SKM-1 (cell line): ENCODE measurements at regions not wholly inside any gene's neighbourhood (a gene's known extent, or its start where the extent isn't known, plus 50 kb on each side); places are given as distances from the start of the nearest gene placed in this dataset.
"Not testable (repeated sequence)": the region's sequence is repeated elsewhere in the genome, so short reads cannot be mapped to it uniquely, and the experiment has no call there.

Experiments
- DNase-seq: peaks from one replicate; lab custom pipeline; 2025; ENCODE audit not compliant: unreplicated experiment; lab: John Stamatoyannopoulos, UW

- DNase-seq: no peak
Observed at GRCh38 chr9:15047028-15047551, 136.9 kb upstream of the FREM1 start.

- no peak for DNase-seq
Observed at GRCh38 chr9:15033316-15033715, 123.1 kb upstream of the FREM1 start.

- DNase-seq: no peak
Observed at GRCh38 chr9:15032860-15033259, 122.6 kb upstream of the FREM1 start.

GRCh38 chr9:15021146-15021545, 110.9 kb upstream of the FREM1 start:
- DNase-seq: no peak

- no peak for DNase-seq
Observed at GRCh38 chr9:15018096-15018637, 107.9 kb upstream of the FREM1 start.

GRCh38 chr9:15010581-15010980, 100.4 kb upstream of the FREM1 start:
- no peak for DNase-seq

GRCh38 chr9:15007698-15008097, 97.5 kb upstream of the FREM1 start:
- no peak for DNase-seq

GRCh38 chr9:14994738-14995137, 84.5 kb upstream of the FREM1 start:
- no peak for DNase-seq

GRCh38 chr9:14993901-14994554, 83.8 kb upstream of the FREM1 start:
- DNase-seq: no peak

- peak; percentile 25 for DNase-seq
Observed at GRCh38 chr9:14993061-14993800, 83.0 kb upstream of the FREM1 start.

- no peak for DNase-seq
Observed at GRCh38 chr9:14992516-14992915, 82.3 kb upstream of the FREM1 start.

GRCh38 chr9:14992081-14992480, 81.9 kb upstream of the FREM1 start:
- DNase-seq: peak; percentile 21

- DNase-seq: not testable (repeated sequence)
Observed at GRCh38 chr9:14990647-14991046, 80.4 kb upstream of the FREM1 start.

- no peak for DNase-seq
Observed at GRCh38 chr9:14989811-14990210, 79.6 kb upstream of the FREM1 start.

GRCh38 chr9:14989336-14989735, 79.1 kb upstream of the FREM1 start:
- not testable (repeated sequence) for DNase-seq

GRCh38 chr9:14987858-14988257, 77.6 kb upstream of the FREM1 start:
- DNase-seq: no peak

GRCh38 chr9:14985419-14985818, 75.2 kb upstream of the FREM1 start:
- DNase-seq: no peak

GRCh38 chr9:14983599-14983998, 73.4 kb upstream of the FREM1 start:
- DNase-seq: no peak

- DNase-seq: no peak
Observed at GRCh38 chr9:14981291-14981950, 71.2 kb upstream of the FREM1 start.

- no peak for DNase-seq
Observed at GRCh38 chr9:14978022-14979000, 68.1 kb upstream of the FREM1 start.
